Natural killer cell treated with Interleukin-12 subunit alpha and Interleukin-12 subunit beta and Interleukin-15 and Interleukin-18, amount 100 ng/mL, for 72 hours (primary cell): ENCODE measurements at regions not wholly inside any gene's neighbourhood (a gene's known extent, or its start where the extent isn't known, plus 50 kb on each side); places are given as distances from the start of the nearest gene placed in this dataset.

Experiments
- ATAC-seq, 2 donors: fragments of 150-1000 bp; cut with Tn5 transposase in 1 of 2; sonication (Bioruptor Pico), chemical (Tn5 transposase) in 1 of 2; 2 replicates each; pipeline ENCODE4 v1.10.0; 2021
- DNase-seq: peaks from one replicate; pipeline ENCODE4 v3.0.0; 2022; ENCODE audit warnings: low spot score
- H3K27ac Mint-ChIP-seq, 2 donors: 1 replicate in 1 of 2; 2 replicates in 1 of 2; pipeline ENCODE4 v1.8.0; 2022; ENCODE audit warnings: mixed read lengths in 2 of 2, mild to moderate bottlenecking in 1 of 2, moderate library complexity in 1 of 2
- H3K27me3 Mint-ChIP-seq, 2 donors: 1 replicate in 1 of 2; 2 replicates in 1 of 2; pipeline ENCODE4 v1.8.0; 2022; ENCODE audit warnings: mixed read lengths in 2 of 2
- H3K36me3 Mint-ChIP-seq: one replicate; pipeline ENCODE4 v1.8.0; 2022; ENCODE audit warnings: mixed read lengths
- H3K4me1 Mint-ChIP-seq, 2 donors: 1 replicate in 1 of 2; 2 replicates in 1 of 2; pipeline ENCODE4 v1.8.0; 2022; ENCODE audit warnings: low read depth in 2 of 2, mixed read lengths in 2 of 2, mild to moderate bottlenecking in 1 of 2
- H3K4me3 Mint-ChIP-seq: one replicate; pipeline ENCODE4 v1.8.0; 2022; ENCODE audit warnings: mixed read lengths
- H3K9me3 Mint-ChIP-seq: 2 replicates; pipeline ENCODE4 v1.8.0; 2022; ENCODE audit warnings: mixed read lengths

- H3K4me1 Mint-ChIP-seq, result no peaks in the 10 kb centered on the region
Observed at GRCh38 chr3:82281205-82281604, 519.8 kb upstream of the GBE1 start.

GRCh38 chr3:82276992-82277391 is 515.5 kb upstream of the GBE1 start:
- Mint-ChIP-seq H3K27me3 (no peaks in the 10 kb centered on the region), H3K27ac (no peak overlapping the region), H3K9me3 (peaks cover 16% of the 10 kb centered on the region), H3K4me1 (no peaks in the 10 kb centered on the region), H3K4me3 (no peak overlapping the region), H3K36me3 (peaks cover 12% of the 10 kb centered on the region)
- no peak for DNase-seq
- ATAC-seq, result no peak

More at GRCh38 chr3:82281205-82281604, 519.8 kb upstream of the GBE1 start:
- ATAC-seq (no peak), DNase-seq (no peak)
- Mint-ChIP-seq H3K27me3 (no peaks in the 10 kb centered on the region), H3K4me3 (no peak overlapping the region), H3K36me3 (no peaks in the 10 kb centered on the region), H3K27ac (no peak overlapping the region), H3K9me3 (peaks cover 9% of the 10 kb centered on the region)

GRCh38 chr3:82274897-82275296 is 513.5 kb upstream of the GBE1 start:
- H3K9me3 Mint-ChIP-seq, result peaks cover 33% of the 10 kb centered on the region
- ATAC-seq (no peak), DNase-seq (no peak)
- no peak overlapping the region for H3K27ac Mint-ChIP-seq
- peaks cover 33% of the 10 kb centered on the region for H3K36me3 Mint-ChIP-seq
- no peaks in the 10 kb centered on the region for H3K27me3 Mint-ChIP-seq
- no peaks in the 10 kb centered on the region for H3K4me1 Mint-ChIP-seq
- H3K4me3 Mint-ChIP-seq, result no peak overlapping the region

GRCh38 chr3:82265747-82266146 is 504.3 kb upstream of the GBE1 start:
- DNase-seq, result no peak
- Mint-ChIP-seq H3K9me3 (peaks cover 26% of the 10 kb centered on the region), H3K27ac (no peak overlapping the region), H3K36me3 (peaks cover 19% of the 10 kb centered on the region), H3K4me1 (no peaks in the 10 kb centered on the region), H3K27me3 (no peaks in the 10 kb centered on the region), H3K4me3 (no peak overlapping the region)
- no peak for ATAC-seq

- H3K4me3 Mint-ChIP-seq, result no peak overlapping the region
- no peaks in the 10 kb centered on the region for H3K36me3 Mint-ChIP-seq
- no peaks in the 10 kb centered on the region for H3K27me3 Mint-ChIP-seq
- H3K27ac Mint-ChIP-seq, result no peak overlapping the region
- peaks cover 6% of the 10 kb centered on the region for H3K9me3 Mint-ChIP-seq
- no peaks in the 10 kb centered on the region for H3K4me1 Mint-ChIP-seq
- ATAC-seq (no peak), DNase-seq (no peak)
Observed at GRCh38 chr3:82262193-82262592, 500.7 kb upstream of the GBE1 start.

- ATAC-seq (no peak), DNase-seq (no peak)
- Mint-ChIP-seq H3K4me3 (no peak overlapping the region), H3K9me3 (peaks cover 6% of the 10 kb centered on the region), H3K4me1 (no peaks in the 10 kb centered on the region), H3K27ac (no peak overlapping the region), H3K27me3 (no peaks in the 10 kb centered on the region), H3K36me3 (no peaks in the 10 kb centered on the region)
Observed at GRCh38 chr3:82261637-82262036, 500.2 kb upstream of the GBE1 start.

- no peaks in the 10 kb centered on the region for H3K36me3 Mint-ChIP-seq
- no peak overlapping the region for H3K27ac Mint-ChIP-seq
- H3K4me3 Mint-ChIP-seq, result no peak overlapping the region
Observed at GRCh38 chr3:82261013-82261412, 499.6 kb upstream of the GBE1 start.

GRCh38 chr3:82259994-82260393 is 498.5 kb upstream of the GBE1 start:
- H3K27ac Mint-ChIP-seq, result no peak overlapping the region
- H3K4me1 Mint-ChIP-seq, result no peaks in the 10 kb centered on the region
- no peaks in the 10 kb centered on the region for H3K36me3 Mint-ChIP-seq
- ATAC-seq (no peak), DNase-seq (no peak)
- no peaks in the 10 kb centered on the region for H3K27me3 Mint-ChIP-seq
- peaks cover 6% of the 10 kb centered on the region for H3K9me3 Mint-ChIP-seq
- H3K4me3 Mint-ChIP-seq, result no peak overlapping the region

More at GRCh38 chr3:82261013-82261412, 499.6 kb upstream of the GBE1 start:
- Mint-ChIP-seq H3K27me3 (no peaks in the 10 kb centered on the region), H3K9me3 (peaks cover 6% of the 10 kb centered on the region), H3K4me1 (no peaks in the 10 kb centered on the region)
- ATAC-seq (no peak), DNase-seq (no peak)

GRCh38 chr3:82240322-82240721 is 478.9 kb upstream of the GBE1 start:
- DNase-seq, result no peak

GRCh38 chr3:82236257-82236656 is 474.8 kb upstream of the GBE1 start:
- Mint-ChIP-seq H3K4me1 (no peaks in the 10 kb centered on the region), H3K27ac (no peak overlapping the region), H3K27me3 (no peaks in the 10 kb centered on the region), H3K9me3 (peaks cover 7% of the 10 kb centered on the region), H3K36me3 (peaks cover 5% of the 10 kb centered on the region), H3K4me3 (no peak overlapping the region)
- no peak for DNase-seq
- no peak for ATAC-seq

More at GRCh38 chr3:82240322-82240721, 478.9 kb upstream of the GBE1 start:
- Mint-ChIP-seq H3K36me3 (peaks cover 5% of the 10 kb centered on the region), H3K27me3 (no peaks in the 10 kb centered on the region), H3K4me3 (no peak overlapping the region), H3K4me1 (no peaks in the 10 kb centered on the region), H3K9me3 (peaks cover 12% of the 10 kb centered on the region), H3K27ac (no peak overlapping the region)
- ATAC-seq, result no peak

GRCh38 chr3:82229397-82229796 is 468.0 kb upstream of the GBE1 start:
- Mint-ChIP-seq H3K9me3 (peaks cover 7% of the 10 kb centered on the region), H3K4me1 (no peaks in the 10 kb centered on the region), H3K27ac (no peak overlapping the region), H3K4me3 (no peak overlapping the region), H3K27me3 (no peaks in the 10 kb centered on the region), H3K36me3 (peaks cover under 1% of the 10 kb centered on the region)
- ATAC-seq (no peak), DNase-seq (no peak)

GRCh38 chr3:82224661-82225060 is 463.2 kb upstream of the GBE1 start:
- no peak for DNase-seq
- Mint-ChIP-seq H3K36me3 (peaks cover 15% of the 10 kb centered on the region), H3K27me3 (no peaks in the 10 kb centered on the region), H3K9me3 (peaks cover 13% of the 10 kb centered on the region), H3K4me1 (no peaks in the 10 kb centered on the region), H3K27ac (no peak overlapping the region), H3K4me3 (no peak overlapping the region)
- no peak for ATAC-seq

GRCh38 chr3:82222401-82222800 is 461.0 kb upstream of the GBE1 start:
- H3K9me3 Mint-ChIP-seq, result peaks cover 13% of the 10 kb centered on the region
- no peak overlapping the region for H3K4me3 Mint-ChIP-seq
- no peak overlapping the region for H3K27ac Mint-ChIP-seq
- DNase-seq (no peak), ATAC-seq (no peak)
- H3K36me3 Mint-ChIP-seq, result peaks cover 15% of the 10 kb centered on the region
- H3K4me1 Mint-ChIP-seq, result no peaks in the 10 kb centered on the region
- no peaks in the 10 kb centered on the region for H3K27me3 Mint-ChIP-seq

GRCh38 chr3:82217571-82217970 is 456.1 kb upstream of the GBE1 start:
- no peak overlapping the region for H3K27ac Mint-ChIP-seq
- peaks cover 17% of the 10 kb centered on the region for H3K9me3 Mint-ChIP-seq
- no peak for DNase-seq
- no peaks in the 10 kb centered on the region for H3K4me1 Mint-ChIP-seq
- no peak for ATAC-seq
- H3K36me3 Mint-ChIP-seq, result peaks cover 9% of the 10 kb centered on the region
- no peaks in the 10 kb centered on the region for H3K27me3 Mint-ChIP-seq
- H3K4me3 Mint-ChIP-seq, result no peak overlapping the region

- no peak for ATAC-seq
Observed at GRCh38 chr3:82208002-82208710, 446.7 kb upstream of the GBE1 start.

More at GRCh38 chr3:82208002-82208710, 446.7 kb upstream of the GBE1 start:
- no peak for DNase-seq
- no peak overlapping the region for H3K27ac Mint-ChIP-seq
- H3K4me1 Mint-ChIP-seq, result no peaks in the 10 kb centered on the region
- H3K36me3 Mint-ChIP-seq, result peaks cover 11% of the 10 kb centered on the region
- H3K27me3 Mint-ChIP-seq, result no peaks in the 10 kb centered on the region
- H3K4me3 Mint-ChIP-seq, result no peak overlapping the region
- peaks cover 13% of the 10 kb centered on the region for H3K9me3 Mint-ChIP-seq
